ENCODE measurements at regions not wholly inside any gene's neighbourhood (a gene's known extent, or its start where the extent isn't known, plus 50 kb on each side); places are given as distances from the start of the nearest gene placed in this dataset.

DNA sequence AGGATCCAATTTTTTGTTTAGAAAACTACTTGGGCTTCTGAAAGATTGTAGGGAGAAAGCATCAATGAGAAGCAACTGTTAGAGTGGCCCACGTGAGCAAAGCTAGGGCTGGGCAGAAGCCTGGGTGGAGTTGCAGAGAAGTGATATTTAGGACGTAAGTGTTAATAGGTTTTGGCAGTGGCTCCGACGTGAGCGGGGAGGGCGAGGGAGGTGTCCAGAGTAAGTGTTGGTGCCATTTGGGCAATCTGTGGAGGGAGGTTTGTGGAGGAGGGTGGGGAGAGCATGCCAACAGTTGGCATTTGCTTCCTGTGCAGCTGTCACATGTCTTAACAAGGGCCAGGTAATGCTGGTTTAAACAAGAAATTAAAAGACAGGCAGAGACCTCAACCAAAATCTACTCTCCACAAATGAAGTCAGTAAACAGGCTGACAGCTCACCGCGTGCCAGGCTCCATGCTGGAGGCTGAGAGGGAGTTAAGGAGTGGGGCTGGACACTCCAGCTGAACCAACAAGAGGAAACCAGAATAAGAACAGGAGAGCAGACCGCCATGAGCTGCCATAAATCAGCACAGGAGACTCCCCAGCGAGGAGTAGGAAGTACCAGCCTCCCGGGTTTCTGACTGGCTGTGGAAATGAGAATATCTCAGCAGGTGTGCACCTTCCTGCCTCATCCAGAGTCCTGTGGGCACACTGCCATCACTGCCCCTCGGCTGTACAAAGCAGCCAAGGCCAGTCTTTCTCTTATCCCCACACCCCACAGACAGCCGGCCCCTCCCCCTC lies 232.6 kb downstream of the ABHD5 start:
- TF ChIP-seq CTCF (IDR thresholded peaks at IDR 0.05) = no peak

DNA sequence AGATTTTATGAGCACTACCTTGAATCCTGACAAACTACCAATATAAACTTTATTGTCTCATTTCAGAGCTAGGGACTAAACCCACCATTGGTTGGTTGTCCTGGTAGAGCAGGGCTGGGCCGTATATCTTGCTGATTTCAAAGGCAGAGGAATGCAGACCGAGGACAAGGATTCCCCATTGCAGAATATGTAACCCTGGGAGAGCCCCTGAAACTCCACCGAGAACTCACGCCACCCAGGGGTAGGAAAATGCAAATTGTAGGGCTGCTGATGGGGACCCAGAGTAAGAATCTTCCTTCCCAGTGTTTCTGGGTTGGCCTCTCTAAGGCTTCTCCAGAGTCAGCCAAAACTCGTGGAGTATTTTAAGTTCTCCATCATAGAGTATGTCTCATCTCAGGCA lies 235.3 kb downstream of the ABHD5 start:
- no peak for TF ChIP-seq CTCF (IDR thresholded peaks at IDR 0.05)

GRCh38 chr3:43932921-43933320 lies 242.2 kb downstream of the ABHD5 start:
- no peak for TF ChIP-seq CTCF (IDR thresholded peaks at IDR 0.05)

DNA sequence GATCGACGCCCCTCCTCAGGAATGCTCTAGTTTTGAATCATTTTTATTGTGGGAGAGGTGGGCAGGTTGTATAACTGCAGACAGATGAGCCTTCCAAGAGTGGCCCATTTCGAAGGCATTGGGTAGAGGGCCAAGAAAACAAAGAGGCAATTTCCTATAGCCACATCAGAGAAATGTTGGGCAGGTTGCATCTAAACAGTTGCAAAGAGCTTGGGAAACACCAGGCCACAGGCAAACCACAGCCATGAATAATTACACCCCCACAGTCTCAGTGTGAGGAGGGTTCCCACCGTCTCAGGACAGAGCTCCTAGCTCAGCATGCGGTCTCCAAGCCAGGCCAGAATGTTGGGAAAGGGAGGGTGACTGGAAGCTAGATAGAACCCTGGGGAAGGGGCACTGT lies 257.3 kb downstream of the ABHD5 start:
- TF ChIP-seq CTCF (IDR thresholded peaks at IDR 0.05) = no peak

GRCh38 chr3:43949594-43949993 lies 258.9 kb downstream of the ABHD5 start:
- TF ChIP-seq CTCF (IDR thresholded peaks at IDR 0.05) = no peak

DNA sequence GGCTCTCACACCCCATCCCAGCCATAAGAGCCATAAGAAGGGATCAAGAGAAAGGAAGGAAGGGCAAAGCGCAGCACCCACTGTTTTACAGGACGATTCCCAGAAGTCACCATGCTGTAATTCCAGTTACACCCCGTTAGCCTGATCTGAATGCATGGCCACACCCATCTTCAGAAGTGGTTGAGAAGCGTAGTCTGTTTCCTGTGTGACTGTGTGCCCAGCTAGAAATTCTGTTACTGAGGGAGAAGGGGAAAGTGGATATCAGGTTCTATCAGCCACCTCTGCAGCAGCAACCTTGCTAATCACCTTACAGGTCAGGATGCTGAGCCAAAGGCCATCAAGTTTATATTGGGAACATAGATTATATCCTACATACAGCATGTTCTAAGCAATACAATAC lies 260.0 kb downstream of the ABHD5 start:
- TF ChIP-seq CTCF (IDR thresholded peaks at IDR 0.05) = no peak

DNA sequence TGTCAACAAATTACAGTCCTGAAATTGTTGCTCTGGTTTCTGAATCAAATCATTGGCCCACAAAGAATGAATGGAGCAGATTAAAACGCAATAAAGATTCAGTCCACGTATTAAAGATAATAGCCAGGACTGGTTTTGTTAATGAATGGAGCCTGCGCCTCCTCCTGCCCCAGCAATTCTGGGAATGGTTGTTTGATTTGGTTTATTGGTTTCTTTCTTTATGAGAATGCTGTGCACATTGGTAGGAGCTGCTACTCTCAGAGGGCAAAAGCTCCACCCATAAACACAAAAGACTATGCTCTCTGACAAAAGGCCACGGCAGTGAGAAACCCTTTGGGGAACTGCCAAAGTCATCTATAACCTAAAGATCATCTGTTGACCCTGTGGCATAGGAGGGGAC lies 261.1 kb downstream of the ABHD5 start:
- TF ChIP-seq CTCF (IDR thresholded peaks at IDR 0.05) = no peak

DNA sequence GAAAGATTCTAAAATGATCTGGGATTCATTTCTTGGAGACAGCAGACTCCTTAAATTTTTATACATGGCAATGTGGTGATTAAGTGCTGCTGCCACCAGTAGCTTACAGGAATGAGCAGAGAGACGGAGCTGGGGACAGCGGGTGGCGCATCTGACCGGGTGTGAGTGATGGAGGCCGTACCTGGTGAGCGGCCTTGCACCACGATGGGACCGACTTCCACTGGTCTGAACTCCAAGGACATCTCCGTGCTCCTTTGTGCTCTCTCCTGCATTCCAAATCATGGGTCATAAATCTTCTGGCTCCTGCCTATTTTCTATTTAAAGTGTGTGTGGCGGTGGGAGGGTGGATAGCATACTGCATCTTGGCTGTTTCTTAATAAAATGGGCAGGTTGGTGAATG lies 262.6 kb downstream of the ABHD5 start:
- no peak for TF ChIP-seq CTCF (IDR thresholded peaks at IDR 0.05)
